Kidney glomerular epithelial cell (primary cell): ENCODE measurements at regions not wholly inside any gene's neighbourhood (a gene's known extent, or its start where the extent isn't known, plus 50 kb on each side); places are given as distances from the start of the nearest gene placed in this dataset.
"Not testable (repeated sequence)": the region's sequence is repeated elsewhere in the genome, so short reads cannot be mapped to it uniquely, and the experiment has no call there.

ENCODE experiments used
- DNase-seq: peaks from one replicate; lab custom pipeline; 2025; lab: John Stamatoyannopoulos, UW

- DNase-seq: no peak
Measured at GRCh38 chr7:142533920-142534319, 215.4 kb upstream of the PRSS1 start.

- no peak for DNase-seq
Measured at GRCh38 chr7:142529591-142529990, 219.7 kb upstream of the PRSS1 start.

- DNase-seq: no peak
Measured at GRCh38 chr7:142528608-142529408, 220.5 kb upstream of the PRSS1 start.

GRCh38 chr7:142523821-142524460, 225.3 kb upstream of the PRSS1 start:
- DNase-seq: no peak

- no peak for DNase-seq
Measured at GRCh38 chr7:142522735-142523134, 226.5 kb upstream of the PRSS1 start.

- not testable (repeated sequence) for DNase-seq
Measured at GRCh38 chr7:142520885-142521284, 228.4 kb upstream of the PRSS1 start.

GRCh38 chr7:142520455-142520854, 228.8 kb upstream of the PRSS1 start:
- DNase-seq: not testable (repeated sequence)

GRCh38 chr7:142519079-142520078, 229.9 kb upstream of the PRSS1 start:
- no peak for DNase-seq

GRCh38 chr7:142516038-142516501, 233.2 kb upstream of the PRSS1 start:
- peak; percentile 67 for DNase-seq

- not testable (repeated sequence) for DNase-seq
Measured at GRCh38 chr7:142514716-142515115, 234.6 kb upstream of the PRSS1 start.

- no peak for DNase-seq
Measured at GRCh38 chr7:142513178-142513955, 235.9 kb upstream of the PRSS1 start.

GRCh38 chr7:142511801-142512200, 237.5 kb upstream of the PRSS1 start:
- DNase-seq: no peak

- no peak for DNase-seq
Measured at GRCh38 chr7:142511374-142511773, 237.9 kb upstream of the PRSS1 start.

GRCh38 chr7:142509235-142509634, 240.0 kb upstream of the PRSS1 start:
- DNase-seq: not testable (repeated sequence)

GRCh38 chr7:142508251-142508650, 241.0 kb upstream of the PRSS1 start:
- DNase-seq: no peak

- no peak for DNase-seq
Measured at GRCh38 chr7:142507799-142508198, 241.5 kb upstream of the PRSS1 start.

GRCh38 chr7:142507066-142507465, 242.2 kb upstream of the PRSS1 start:
- DNase-seq: not testable (repeated sequence)

- no peak for DNase-seq
Measured at GRCh38 chr7:142506601-142507000, 242.7 kb upstream of the PRSS1 start.

GRCh38 chr7:142503949-142504348, 245.3 kb upstream of the PRSS1 start:
- not testable (repeated sequence) for DNase-seq

- DNase-seq: no peak
Measured at GRCh38 chr7:142503036-142503435, 245.2 kb upstream of the PRSS58 start.

- DNase-seq: no peak
Measured at GRCh38 chr7:142501434-142501833, 243.6 kb upstream of the PRSS58 start.
